GM12872 (cell line): ENCODE measurements at regions not wholly inside any gene's neighbourhood (a gene's known extent, or its start where the extent isn't known, plus 50 kb on each side); places are given as distances from the start of the nearest gene placed in this dataset.
A peak's percentile ranks its signal among the peaks of the same experiment; 100 is the strongest.

Experiments used
- CTCF ChIP-seq: IDR thresholded peaks from 3 replicates; pipeline ENCODE4 v1.5.1; 2011; ENCODE audit warnings: low read depth, mild to moderate bottlenecking, low read length, moderate library complexity; ENCODE audit not compliant: insufficient read depth

DNA sequence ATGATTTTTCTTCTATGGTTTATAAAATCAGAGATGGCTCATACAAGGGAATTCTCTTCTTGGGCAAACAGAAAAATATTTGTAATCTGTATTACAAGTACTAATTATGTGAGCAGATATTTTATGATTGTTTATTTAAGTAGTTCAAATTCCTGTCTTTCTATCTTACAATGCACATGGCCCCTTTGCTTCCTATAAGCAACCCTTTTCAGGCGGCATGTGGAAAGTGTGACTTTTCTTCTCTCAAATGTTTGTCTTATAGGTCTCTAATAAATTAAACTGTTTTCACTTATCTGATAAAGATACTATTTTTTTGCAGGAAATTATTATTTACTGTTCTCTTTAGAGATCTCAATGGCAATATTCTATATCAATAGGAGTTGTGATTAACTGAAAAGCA is 259.3 kb upstream of the MAGEB18 start:
- TF ChIP-seq CTCF: no peak

GRCh38 chrX:25897758-25898157 is 240.4 kb upstream of the MAGEB18 start:
- TF ChIP-seq CTCF: no peak

DNA sequence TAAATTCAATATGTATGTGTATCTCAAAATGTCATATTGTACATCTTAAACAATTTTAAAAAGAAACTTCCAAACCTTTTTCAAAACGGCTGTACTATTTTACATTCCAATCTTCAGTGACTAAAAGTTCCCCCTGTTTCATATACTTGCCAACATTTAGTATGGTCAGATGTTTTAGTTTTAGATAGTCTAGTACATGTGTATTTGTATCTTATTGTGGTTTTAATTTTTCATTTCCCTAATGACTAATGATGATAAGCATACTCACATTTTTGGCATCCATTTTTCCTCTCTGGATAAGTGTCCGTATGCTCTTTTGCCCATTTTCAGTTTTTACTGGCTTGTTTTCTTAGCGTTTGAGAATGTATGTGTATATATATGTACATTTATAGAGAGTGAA is 212.2 kb upstream of the MAGEB18 start:
- TF ChIP-seq CTCF: no peak

- TF ChIP-seq CTCF: no peak
Observed at GRCh38 chrX:25928316-25928715, 209.8 kb upstream of the MAGEB18 start.

GRCh38 chrX:25941087-25941486 is 197.1 kb upstream of the MAGEB18 start:
- no peak for TF ChIP-seq CTCF

DNA sequence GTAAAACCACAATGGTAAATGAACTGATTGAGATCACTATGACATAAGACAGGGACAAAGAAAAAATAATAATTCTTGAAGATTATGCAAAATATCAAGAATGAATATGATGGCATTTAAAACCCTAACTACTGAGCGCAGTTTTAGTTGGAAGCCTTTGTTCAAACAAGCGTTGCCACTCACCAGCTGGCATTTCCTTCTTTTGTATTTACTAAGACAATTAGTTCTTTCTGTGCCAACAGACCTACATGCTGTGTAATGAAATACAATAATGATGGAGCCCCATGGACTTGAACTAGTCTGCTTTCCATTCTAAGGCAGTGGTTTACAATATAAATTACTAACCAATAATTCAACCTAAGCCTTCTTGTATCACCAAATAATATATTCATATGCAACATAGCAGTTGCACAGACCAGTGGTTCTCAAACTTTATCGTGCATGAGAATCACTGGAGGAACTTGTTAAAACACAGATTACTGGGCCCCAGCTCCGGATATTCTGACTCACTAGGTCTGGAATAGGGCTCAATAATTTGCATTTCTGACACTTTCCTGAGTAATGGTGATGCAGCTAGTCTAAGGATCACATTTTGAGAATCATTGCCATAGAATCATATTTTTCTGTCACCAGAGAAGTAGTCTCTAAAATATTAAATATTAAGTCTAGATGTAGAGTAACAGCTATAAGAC is 196.4 kb upstream of the MAGEB18 start:
- TF ChIP-seq CTCF: no peak

DNA sequence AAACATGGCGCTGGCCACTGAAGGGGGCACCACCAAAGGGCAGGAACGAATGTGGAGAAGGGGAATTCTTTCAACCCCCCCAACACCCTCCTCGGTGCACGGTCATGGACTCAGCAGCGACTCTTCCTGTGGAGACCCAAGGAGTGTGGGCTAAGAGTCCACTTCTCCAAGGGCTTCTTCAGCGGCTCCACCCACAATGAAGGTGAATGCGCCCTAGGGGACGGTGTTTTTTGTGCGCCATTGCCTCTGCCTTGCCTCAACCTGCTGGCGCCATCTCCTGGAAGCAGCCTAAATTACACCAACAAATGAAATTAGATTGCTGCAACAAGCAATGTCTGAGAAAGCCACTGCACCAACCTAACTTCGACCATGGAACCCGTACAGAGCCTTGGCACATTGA is 169.2 kb upstream of the MAGEB18 start:
- peak; percentile 44 for TF ChIP-seq CTCF
